ENCODE measurements at regions not wholly inside any gene's neighbourhood (a gene's known extent, or its start where the extent isn't known, plus 50 kb on each side); places are given as distances from the start of the nearest gene placed in this dataset.
"Not testable (repeated sequence)": the region's sequence is repeated elsewhere in the genome, so short reads cannot be mapped to it uniquely, and the experiment has no call there.

- Mint-ChIP-seq H3K27me3 (ENCODE audit: low read depth) (peaks cover 59% of the 10 kb centered on the region), H3K27ac (no peak overlapping the region), H3K4me1 (no peaks in the 10 kb centered on the region), H3K36me3 (no peaks in the 10 kb centered on the region), H3K4me3 (no peak overlapping the region), H3K9me3 (peaks cover 11% of the 10 kb centered on the region)
- DNase-seq (ENCODE audit: low spot score in 2 of 2, unreplicated experiment in 2 of 2): no peak
- TF ChIP-seq, protein P1, sequence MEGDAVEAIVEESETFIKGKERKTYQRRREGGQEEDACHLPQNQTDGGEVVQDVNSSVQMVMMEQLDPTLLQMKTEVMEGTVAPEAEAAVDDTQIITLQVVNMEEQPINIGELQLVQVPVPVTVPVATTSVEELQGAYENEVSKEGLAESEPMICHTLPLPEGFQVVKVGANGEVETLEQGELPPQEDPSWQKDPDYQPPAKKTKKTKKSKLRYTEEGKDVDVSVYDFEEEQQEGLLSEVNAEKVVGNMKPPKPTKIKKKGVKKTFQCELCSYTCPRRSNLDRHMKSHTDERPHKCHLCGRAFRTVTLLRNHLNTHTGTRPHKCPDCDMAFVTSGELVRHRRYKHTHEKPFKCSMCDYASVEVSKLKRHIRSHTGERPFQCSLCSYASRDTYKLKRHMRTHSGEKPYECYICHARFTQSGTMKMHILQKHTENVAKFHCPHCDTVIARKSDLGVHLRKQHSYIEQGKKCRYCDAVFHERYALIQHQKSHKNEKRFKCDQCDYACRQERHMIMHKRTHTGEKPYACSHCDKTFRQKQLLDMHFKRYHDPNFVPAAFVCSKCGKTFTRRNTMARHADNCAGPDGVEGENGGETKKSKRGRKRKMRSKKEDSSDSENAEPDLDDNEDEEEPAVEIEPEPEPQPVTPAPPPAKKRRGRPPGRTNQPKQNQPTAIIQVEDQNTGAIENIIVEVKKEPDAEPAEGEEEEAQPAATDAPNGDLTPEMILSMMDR (IDR thresholded peaks at IDR 0.05; ENCODE audit: unreplicated experiment): no peak
These were observed 96.7 kb upstream of the MITF start for GRCh38 chr3:69642606-69643005.

DNA sequence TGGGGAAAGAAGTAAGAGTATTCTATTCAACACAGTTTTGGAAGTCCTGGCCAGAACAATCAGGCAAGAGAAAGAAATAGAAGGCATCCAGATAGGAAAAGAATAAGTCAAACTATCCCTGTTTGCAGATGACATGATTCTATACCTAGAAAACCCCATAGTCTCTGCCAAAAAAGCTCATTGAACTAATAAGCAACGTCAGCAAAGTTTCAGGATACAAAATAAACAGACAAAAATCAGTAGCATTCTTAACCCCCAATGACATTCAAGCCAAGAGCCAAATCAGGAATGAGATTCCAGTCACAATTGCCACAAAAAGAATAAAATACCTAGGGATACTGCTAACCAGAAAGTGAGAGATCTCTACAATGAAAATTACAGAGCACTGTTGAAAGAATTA, 99.4 kb upstream of the MITF start:
- no peak for DNase-seq (ENCODE audit: low spot score in 2 of 2, unreplicated experiment in 2 of 2)
- Mint-ChIP-seq H3K27ac (no peak overlapping the region), H3K9me3 (peaks cover 11% of the 10 kb centered on the region), H3K4me3 (no peak overlapping the region), H3K27me3 (ENCODE audit: low read depth) (peaks cover 66% of the 10 kb centered on the region), H3K4me1 (no peaks in the 10 kb centered on the region), H3K36me3 (no peaks in the 10 kb centered on the region)
- TF ChIP-seq, protein P1 (IDR thresholded peaks at IDR 0.05; ENCODE audit: unreplicated experiment): no peak

DNA sequence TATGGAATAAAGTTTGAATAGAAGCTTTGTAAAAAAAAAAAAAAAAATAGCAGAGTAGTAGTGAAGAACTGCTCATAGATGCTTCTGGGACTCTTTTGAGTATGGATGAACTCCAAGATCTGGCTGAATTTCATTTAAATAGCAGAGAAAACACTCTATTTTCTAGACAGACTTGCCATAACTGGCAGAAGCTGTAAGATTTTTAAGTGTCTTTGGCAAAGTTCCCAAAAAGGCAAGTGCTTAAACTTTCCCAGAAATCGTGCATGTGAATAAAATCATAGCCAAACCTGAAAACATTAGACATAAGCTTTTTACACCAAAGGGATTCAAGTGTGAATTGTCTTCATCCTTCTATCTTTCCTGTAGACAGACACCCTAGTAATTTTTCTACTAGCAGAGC, 110.3 kb upstream of the MITF start:
- Mint-ChIP-seq H3K4me3 (no peak overlapping the region), H3K27ac (no peak overlapping the region), H3K4me1 (no peaks in the 10 kb centered on the region), H3K36me3 (no peaks in the 10 kb centered on the region), H3K9me3 (peaks cover 30% of the 10 kb centered on the region), H3K27me3 (ENCODE audit: low read depth) (peaks cover 21% of the 10 kb centered on the region)
- DNase-seq (ENCODE audit: low spot score in 2 of 2, unreplicated experiment in 2 of 2): no peak
- TF ChIP-seq, protein P1 (IDR thresholded peaks at IDR 0.05; ENCODE audit: unreplicated experiment): no peak

DNA sequence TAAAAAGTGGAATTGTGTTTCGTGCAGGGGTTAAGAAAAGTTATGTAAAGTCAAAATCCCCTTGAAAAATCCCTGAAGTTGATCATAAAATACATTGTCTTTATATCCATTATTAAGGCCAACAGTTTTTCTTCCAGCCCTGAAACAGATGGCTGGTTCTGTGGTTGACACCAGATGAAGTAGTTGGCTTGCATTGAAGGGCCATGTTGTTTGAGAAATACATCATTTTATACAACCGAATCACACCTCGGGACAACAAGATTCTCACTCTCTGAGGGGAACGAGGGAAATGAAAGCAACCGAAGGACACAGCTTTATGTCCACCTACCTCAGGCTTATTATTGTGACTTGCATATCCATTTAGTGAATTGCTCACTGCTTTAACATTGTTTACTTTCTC, 126.0 kb upstream of the MITF start:
- Mint-ChIP-seq H3K27me3 (ENCODE audit: low read depth) (peaks cover 37% of the 10 kb centered on the region), H3K4me1 (no peaks in the 10 kb centered on the region), H3K4me3 (no peak overlapping the region), H3K27ac (no peak overlapping the region), H3K36me3 (no peaks in the 10 kb centered on the region), H3K9me3 (peaks cover 12% of the 10 kb centered on the region)
- no peak for DNase-seq (ENCODE audit: low spot score in 2 of 2, unreplicated experiment in 2 of 2)
- TF ChIP-seq, protein P1 (IDR thresholded peaks at IDR 0.05; ENCODE audit: unreplicated experiment): no peak

DNA sequence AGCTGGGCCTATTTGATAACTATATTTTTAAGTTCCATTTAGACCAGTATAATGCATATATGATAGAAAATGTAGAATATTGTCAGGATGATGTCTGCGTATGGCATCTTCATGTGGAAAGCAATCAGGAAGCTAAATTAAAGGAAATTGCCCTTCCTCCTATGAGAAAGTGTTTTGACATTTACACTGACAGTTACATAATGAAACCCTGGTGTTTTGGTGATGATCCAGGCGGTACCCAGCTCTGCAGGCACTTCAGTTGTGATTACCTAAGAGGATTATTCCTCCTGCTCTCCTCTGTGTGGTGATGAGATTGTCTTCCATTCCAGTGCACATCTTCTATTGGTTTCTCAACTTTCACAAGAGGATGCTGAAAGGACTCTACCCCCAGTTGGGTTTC, 126.5 kb upstream of the MITF start:
- TF ChIP-seq, protein P1 (IDR thresholded peaks at IDR 0.05; ENCODE audit: unreplicated experiment): no peak
- Mint-ChIP-seq H3K9me3 (peaks cover 12% of the 10 kb centered on the region), H3K27ac (no peak overlapping the region), H3K4me3 (no peak overlapping the region), H3K36me3 (no peaks in the 10 kb centered on the region), H3K4me1 (no peaks in the 10 kb centered on the region), H3K27me3 (ENCODE audit: low read depth) (peaks cover 39% of the 10 kb centered on the region)
- no peak for DNase-seq (ENCODE audit: low spot score in 2 of 2, unreplicated experiment in 2 of 2)

DNA sequence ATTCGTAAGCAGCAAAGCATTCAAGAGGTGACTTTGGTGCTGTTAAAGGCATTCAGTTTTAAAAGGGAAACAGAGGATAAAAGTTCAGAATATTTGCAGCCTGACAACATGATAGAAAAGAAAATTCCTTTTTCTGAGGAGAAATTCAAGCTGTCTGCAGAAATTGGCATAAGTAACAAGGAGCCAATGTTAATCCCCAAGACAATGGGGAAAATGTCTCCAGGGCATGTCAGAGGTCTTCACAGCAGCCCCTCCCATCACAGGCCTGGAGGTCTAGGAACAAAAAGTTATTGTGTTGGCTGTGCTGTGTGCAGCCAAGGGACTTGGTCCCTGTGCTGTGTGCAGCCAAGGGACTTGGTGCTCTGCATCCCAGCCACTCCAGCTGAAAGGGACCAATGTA, 129.7 kb upstream of the MITF start:
- H3K36me3 Mint-ChIP-seq, H3K27ac Mint-ChIP-seq: not testable (repeated sequence)

More for the DNA sequence above, 129.7 kb upstream of the MITF start:
- not testable (repeated sequence) for H3K4me1 Mint-ChIP-seq; H3K4me3 Mint-ChIP-seq; DNase-seq (ENCODE audit: low spot score in 2 of 2, unreplicated experiment in 2 of 2)
- peaks cover 12% of the 10 kb centered on the region for H3K9me3 Mint-ChIP-seq
- H3K27me3 Mint-ChIP-seq (ENCODE audit: low read depth): peaks cover 67% of the 10 kb centered on the region

All from mesothelial cell of epicardium (in vitro differentiated cells).